H7 (cell line): ENCODE measurements at regions not wholly inside any gene's neighbourhood (a gene's known extent, or its start where the extent isn't known, plus 50 kb on each side); places are given as distances from the start of the nearest gene placed in this dataset.

Experiments used
- DNase-seq: peaks from one replicate; pipeline ENCODE4 v3.0.0; 2012
- H3K27me3 ChIP-seq: 2 replicates; pipeline ENCODE4 v1.6.0; 2011; ENCODE audit warnings: mild to moderate bottlenecking, low read length; ENCODE audit not compliant: control insufficient read depth, insufficient read depth
- H3K36me3 ChIP-seq: replicated peaks from 2 replicates; pipeline ENCODE4 v1.5.1; 2011; ENCODE audit warnings: low read length; ENCODE audit not compliant: control insufficient read depth, insufficient read depth
- H3K4me3 ChIP-seq: 2 replicates; pipeline ENCODE4 v1.5.1; 2011; ENCODE audit warnings: low read depth, mild to moderate bottlenecking, control low read depth, low read length, moderate library complexity; ENCODE audit not compliant: insufficient read depth

DNA sequence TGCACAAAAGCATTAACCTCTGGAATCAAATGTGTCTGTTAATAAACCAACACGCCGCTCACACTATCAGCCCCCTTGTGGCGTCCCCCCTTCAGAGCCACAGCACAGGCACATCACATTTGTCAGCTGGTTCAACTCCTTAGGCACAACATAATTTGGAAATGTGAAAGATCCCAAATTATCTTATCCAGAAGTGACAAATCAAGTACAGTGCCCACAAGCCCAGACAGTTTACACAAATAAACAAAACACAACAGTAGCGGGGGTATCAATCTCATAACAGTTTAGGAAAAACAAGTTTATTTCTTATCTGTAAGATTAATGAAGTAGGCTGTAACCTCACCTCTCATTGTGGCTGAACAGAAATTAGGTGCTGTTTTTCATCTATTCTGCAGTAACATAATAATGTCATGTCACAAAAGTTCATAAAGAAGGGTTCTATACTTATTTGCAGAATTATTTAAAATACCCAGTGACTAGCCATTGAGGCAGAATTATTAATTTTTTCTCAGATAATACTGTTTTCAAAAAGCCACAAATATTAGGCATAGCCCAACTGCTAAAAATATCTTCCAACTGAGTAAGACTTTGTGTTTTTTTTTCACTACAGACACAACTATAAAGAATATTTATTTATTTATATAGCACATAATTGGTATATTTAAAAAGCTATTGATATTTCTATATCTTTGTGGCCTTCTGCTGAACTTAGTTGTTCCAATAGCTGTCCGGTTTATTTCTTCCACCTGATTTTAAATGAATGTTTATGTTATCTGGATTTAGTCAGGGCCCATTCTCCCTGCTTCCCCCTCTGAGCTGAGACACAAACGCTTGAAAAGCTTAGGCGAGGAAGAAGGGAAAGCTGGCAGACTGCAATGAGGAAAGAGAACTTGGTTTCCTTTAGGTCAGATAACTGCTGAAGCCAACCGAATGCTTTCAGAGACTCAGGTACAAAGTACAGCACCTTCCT lies 214.7 kb downstream of the QDPR start:
- Histone ChIP-seq H3K27me3 (no peaks in the 10 kb centered on the region), H3K36me3 (no peaks in the 10 kb centered on the region), H3K4me3 (no peak overlapping the region)
- DNase-seq: no peak

DNA sequence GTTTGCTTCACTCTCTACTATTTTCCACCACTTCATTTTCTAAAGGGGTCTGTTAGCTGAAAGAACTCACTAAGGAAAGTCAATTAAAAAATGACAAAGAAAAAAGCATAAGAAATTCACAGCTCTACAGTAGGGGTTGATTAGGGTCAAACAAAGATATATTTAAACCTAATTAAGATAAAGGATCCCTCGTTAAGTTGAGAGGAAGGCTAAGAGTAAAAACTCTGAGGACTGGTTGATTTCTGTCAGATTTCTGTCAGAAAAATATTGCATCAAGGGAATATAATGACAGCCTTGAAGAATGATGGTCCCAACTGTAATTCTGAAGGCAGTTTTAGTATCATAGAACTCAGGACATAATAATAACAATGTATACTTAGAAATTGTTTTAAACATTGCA lies 218.0 kb downstream of the QDPR start:
- Histone ChIP-seq H3K36me3 (no peaks in the 10 kb centered on the region), H3K4me3 (no peak overlapping the region), H3K27me3 (no peaks in the 10 kb centered on the region)
- DNase-seq: no peak

DNA sequence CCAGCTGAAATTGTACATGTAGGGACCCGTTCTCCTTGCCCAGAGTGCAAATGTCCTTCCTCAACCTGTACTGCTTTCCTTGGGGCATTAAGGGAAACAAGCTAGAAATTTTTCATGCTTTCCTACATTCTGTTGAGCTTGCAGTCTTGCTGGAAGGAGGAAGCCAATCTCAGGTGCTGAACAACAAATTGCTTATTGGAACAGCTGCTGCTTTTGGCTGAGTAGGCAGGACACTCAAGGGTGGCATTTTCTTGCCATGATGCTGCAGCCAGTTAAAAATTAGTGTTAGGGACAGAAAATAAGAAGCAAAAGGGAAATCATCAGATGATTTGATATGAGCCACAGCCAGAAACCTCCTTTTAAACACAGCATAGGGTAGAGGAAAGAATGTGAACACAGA lies 223.7 kb downstream of the QDPR start:
- Histone ChIP-seq H3K36me3 (no peaks in the 10 kb centered on the region), H3K4me3 (no peak overlapping the region), H3K27me3 (no peaks in the 10 kb centered on the region; the same call in 1 of the 2 replicates)
- DNase-seq: no peak

DNA sequence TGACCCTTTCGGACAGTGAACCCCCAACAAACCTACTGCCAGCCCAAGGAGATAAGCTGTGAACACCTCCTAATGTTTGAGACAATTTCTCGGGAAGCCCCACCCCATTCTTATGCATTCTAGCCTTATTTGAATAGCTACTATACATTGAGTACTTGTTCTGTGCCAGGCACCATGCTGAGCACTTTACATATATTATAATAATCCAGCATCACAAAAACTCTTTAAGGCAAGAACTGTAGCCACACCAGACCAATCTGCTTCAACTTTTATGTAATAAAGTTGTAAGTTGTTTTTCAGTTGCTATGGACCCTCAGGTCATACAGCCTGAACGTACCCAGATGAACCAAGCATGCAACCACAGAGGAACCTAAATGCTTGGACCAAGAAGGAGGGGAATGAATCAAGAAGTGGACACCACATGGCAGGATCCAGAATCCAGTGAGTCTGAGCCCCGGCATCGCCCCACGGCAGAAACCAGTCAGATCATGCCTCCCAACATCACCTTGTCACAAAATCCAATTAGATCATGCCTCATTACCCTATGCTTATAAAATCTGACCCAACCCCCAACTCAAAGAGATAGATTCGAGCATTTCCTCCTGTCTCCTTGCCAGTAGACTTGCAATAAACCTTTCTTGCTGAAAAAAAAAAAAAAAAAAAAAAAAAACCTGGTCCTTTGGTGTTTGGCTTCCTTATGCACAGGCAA lies 225.0 kb downstream of the QDPR start:
- no peaks in the 10 kb centered on the region; the same call in 1 of the 2 replicates for H3K27me3 ChIP-seq
- H3K36me3 ChIP-seq: no peaks in the 10 kb centered on the region
- H3K4me3 ChIP-seq: no peak overlapping the region
- peak; percentile 22 for DNase-seq

DNA sequence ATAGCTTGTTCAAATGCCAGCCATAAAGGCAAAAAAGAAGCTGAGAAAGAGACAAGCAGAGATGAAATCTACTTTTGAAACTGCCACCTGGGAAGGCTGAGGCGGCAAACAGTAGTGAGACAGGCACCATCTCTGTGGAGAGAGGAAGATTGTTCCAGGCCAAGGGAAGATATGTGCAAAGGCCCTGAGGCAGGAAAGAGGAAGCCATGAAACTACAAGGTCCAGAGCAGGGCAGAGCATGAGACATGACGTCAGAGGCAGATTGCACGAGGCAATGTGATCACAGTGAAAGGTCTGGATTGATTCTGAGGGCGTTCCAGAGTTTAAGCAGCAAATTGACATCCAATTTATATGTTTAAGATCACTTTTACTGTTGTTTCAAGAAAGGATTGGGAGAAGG lies 226.1 kb downstream of the QDPR start:
- no peaks in the 10 kb centered on the region; the same call in 1 of the 2 replicates for H3K27me3 ChIP-seq
- DNase-seq: no peak
- no peak overlapping the region for H3K4me3 ChIP-seq
- no peaks in the 10 kb centered on the region for H3K36me3 ChIP-seq

DNA sequence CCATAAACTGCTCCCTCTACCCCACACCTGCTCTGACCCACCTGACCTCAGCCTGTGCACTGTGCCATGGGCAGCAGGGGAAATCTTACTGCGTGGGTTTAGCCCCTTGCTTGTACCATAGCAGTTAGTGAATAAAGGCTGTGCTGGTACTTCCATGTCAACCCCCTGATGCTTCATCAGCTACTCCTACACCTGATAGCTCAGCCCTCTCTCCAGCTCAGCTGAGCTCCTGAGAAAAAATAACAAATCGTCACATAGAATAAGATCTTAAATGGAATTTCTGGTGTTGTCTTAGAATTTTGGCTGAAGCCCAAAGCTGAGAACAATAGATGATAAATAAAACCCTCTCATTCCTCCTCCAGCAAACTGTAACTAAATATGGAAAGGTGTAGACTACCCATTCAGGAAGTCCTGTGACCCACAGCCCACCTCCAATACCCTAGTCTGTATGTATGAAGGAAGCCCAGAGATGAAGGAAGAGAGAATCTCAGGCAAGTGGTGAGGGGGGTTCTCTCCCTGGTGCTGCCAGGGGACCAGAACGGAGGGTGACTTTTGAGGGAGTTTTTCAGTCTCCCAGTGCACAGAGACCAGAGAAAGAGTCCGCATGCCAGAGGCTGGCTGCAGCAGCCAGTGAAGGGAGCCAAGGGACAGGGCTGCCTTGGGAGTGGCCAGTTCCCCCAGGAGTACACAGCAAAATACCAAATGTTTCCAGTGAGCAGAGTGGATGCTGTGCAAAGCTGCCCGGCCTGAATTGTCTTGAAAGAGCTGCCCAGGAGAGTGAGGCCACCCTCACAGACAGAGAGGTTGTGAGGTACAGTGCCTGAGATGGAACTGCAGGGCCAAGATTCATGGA lies 227.3 kb downstream of the QDPR start:
- no peak for DNase-seq
- Histone ChIP-seq H3K4me3 (no peak overlapping the region), H3K36me3 (no peaks in the 10 kb centered on the region), H3K27me3 (no peaks in the 10 kb centered on the region; the same call in 1 of the 2 replicates)

DNA sequence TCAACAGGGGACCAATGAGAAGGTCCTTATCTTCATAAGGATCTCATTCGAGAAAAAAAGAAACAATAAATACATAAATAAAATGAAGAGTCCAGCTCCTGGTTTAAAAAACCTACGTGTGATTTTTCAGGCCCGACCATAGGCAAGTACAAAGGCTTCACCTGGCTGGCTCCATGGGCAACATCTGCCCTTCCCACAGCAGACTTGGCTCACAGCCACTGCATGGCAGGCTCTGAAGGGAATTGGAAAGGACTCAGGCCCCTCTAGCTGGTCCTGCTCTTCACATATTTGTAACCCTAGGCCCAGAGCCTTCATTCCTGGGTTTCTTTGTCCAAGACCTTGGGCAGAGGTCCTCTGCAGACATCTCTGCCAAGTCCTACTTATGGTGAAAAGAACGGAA lies 228.1 kb downstream of the QDPR start:
- H3K36me3 ChIP-seq: no peaks in the 10 kb centered on the region
- DNase-seq: no peak
- H3K27me3 ChIP-seq: no peaks in the 10 kb centered on the region; the same call in 1 of the 2 replicates
- H3K4me3 ChIP-seq: no peak overlapping the region

DNA sequence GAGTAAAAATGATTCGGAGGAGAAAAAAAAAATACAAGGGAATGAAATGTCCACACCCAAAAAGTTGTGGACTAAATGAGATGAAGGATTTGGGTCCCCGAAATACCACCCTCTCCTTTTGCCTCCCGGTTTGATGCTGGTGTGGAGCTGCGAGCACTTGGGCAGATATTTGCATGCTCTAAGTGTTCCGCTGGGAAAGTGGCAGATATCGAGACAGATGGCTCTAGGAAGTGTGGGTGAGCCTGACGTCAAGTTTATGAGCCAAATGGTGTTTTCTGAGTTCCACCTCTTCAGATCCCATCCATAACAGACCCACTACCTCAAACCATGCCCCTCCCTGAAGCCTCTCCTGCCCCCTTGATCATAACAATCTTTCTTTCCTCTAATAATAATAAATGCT lies 228.6 kb downstream of the QDPR start:
- Histone ChIP-seq H3K36me3 (no peaks in the 10 kb centered on the region), H3K4me3 (no peak overlapping the region), H3K27me3 (no peaks in the 10 kb centered on the region; the same call in 1 of the 2 replicates)
- DNase-seq: no peak

DNA sequence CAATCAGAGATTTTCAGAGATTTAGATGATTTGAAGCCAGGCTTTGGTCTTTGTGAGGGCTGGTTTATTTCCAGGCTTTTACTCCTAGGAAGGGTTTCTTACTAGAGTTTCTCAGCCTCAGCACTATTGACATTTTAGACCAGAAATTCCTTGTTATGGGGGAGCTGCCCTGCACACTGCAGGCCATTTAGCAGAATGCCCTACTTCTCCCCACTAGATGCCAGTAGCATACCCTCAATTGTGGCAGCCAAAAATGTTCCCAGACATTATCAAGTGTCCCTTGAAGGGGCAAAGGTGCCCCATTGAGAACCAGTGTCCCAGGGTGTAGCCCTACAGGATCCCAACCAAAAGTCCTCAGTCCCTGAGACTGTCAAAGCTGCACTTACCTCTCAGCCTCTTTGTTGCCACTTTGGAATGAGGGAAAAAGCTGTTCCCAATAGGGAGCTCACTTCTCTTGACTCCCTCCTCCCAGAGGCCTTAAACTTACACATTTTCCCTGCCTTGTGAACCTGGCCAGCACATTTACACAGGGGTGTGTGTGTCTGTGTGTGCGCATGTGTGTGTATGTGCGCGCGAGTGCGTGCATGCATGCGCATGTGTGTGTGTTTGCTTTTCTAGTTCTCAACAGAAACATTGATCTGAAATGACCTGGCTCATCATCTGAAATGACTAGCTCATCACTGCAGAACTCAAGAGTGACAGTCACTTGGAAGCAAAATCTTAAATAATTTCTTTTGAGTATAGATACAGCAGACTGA lies 231.4 kb downstream of the QDPR start:
- peak; percentile 19 for DNase-seq
- H3K27me3 ChIP-seq: no peaks in the 10 kb centered on the region; the same call in 1 of the 2 replicates

DNA sequence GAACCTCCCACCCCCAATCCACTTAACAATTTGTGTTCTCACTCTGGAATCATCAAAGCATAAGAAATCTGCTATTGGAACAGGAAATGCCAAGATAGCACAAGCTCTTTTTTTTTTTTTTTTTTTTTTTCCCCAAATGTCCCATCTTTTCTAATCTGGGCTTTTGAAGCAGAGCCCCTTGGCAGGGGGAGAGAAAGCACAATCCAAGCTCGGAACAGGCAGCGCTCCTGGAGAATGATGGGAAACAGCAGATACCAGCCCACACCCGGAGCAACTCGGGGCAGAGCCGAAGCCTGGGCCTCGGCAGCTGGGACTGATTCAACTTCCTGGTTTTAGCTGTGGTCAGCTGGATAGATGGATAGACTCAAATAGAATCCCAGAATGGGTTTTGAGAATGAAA lies 235.1 kb downstream of the QDPR start:
- DNase-seq: no peak
- Histone ChIP-seq H3K36me3 (no peaks in the 10 kb centered on the region), H3K4me3 (no peak overlapping the region), H3K27me3 (no peaks in the 10 kb centered on the region; the same call in 1 of the 2 replicates)

More for the DNA sequence above, 231.4 kb downstream of the QDPR start:
- Histone ChIP-seq H3K4me3 (no peak overlapping the region), H3K36me3 (no peaks in the 10 kb centered on the region)

DNA sequence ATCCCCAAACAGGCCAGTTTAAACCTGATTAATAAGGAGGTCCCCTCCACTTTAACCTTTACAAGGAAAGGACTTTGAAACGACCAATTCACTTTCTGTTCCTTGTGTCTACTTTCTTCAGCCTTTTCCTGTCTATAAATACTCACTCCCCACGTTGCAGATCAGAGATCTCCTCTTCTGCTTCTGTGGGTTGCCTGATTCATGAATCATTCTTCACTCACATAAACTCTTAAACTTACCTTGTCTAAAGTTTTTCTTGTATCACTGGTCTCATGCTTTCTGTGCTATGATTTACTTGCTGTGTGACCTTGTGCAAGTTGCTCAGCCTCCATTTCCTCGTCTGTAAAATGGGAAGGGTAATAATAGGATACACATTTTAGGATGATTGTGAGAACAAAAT lies 236.1 kb downstream of the QDPR start:
- no peak overlapping the region for H3K4me3 ChIP-seq
- DNase-seq: no peak
- no peaks in the 10 kb centered on the region for H3K36me3 ChIP-seq
- H3K27me3 ChIP-seq: no peaks in the 10 kb centered on the region; the same call in 1 of the 2 replicates

DNA sequence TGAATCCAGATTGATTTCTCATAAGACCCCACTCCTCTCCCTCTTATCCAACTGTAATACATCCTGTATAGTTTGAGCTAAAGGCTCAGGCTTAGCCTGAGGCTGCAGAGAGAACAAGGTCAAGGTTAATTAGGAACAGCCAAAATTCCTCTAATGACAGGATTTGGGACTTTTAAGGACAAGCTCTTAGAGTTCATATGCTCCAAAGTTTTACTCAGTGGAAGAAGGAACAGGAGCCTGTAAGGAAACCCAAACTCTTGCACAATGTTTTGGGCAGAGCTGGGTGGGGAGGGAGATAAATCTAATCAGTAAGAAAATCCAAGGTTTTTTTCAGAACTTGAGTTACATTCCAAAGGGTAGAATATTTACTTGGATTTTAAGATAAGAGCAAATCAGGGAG lies 238.8 kb downstream of the QDPR start:
- H3K4me3 ChIP-seq: no peak overlapping the region
- H3K36me3 ChIP-seq: no peaks in the 10 kb centered on the region
- no peaks in the 10 kb centered on the region; the same call in 1 of the 2 replicates for H3K27me3 ChIP-seq
- DNase-seq: no peak

DNA sequence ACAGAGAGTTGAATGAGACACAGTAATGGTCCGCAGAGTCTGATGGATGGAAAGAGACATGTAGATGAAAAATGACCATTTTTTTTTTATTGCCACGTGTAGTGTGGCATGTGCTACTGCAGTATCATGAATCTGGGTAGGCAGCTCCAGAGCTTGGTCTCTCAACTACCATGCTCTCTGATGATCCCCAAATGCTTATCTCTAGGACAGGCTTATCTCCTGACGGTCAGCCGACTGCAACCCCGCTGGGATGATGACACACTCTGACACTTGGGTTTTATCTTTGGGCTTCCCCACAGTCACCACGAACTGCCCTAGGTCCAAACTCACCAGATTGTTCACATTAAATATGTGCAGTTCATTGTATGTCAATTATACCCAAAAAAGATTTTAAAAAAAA lies 239.7 kb downstream of the QDPR start:
- Histone ChIP-seq H3K4me3 (no peak overlapping the region), H3K27me3 (no peaks in the 10 kb centered on the region; the same call in 1 of the 2 replicates), H3K36me3 (no peaks in the 10 kb centered on the region)
- DNase-seq: no peak
